Activated T-helper 17 cell treated with anti-CD3 and anti-CD28 coated beads, Interleukin-2, amount 50 U/mL, for 72 hours (primary cell): ENCODE measurements at regions not wholly inside any gene's neighbourhood (a gene's known extent, or its start where the extent isn't known, plus 50 kb on each side); places are given as distances from the start of the nearest gene placed in this dataset.
"Not testable (repeated sequence)": the region's sequence is repeated elsewhere in the genome, so short reads cannot be mapped to it uniquely, and the experiment has no call there.

Experiments
- ATAC-seq: fragments of 150-1000 bp; cut with Tn5 transposase; replicated peaks from 2 replicates; pipeline ENCODE4 v1.10.0; 2021; ENCODE audit warnings: mild to moderate bottlenecking, moderate library complexity
- H3K27ac Mint-ChIP-seq: one replicate; pipeline ENCODE4 v1.8.0; 2022; ENCODE audit warnings: mixed read lengths
- H3K27me3 Mint-ChIP-seq: one replicate; pipeline ENCODE4 v1.8.0; 2022; ENCODE audit warnings: mixed read lengths
- H3K36me3 Mint-ChIP-seq: one replicate; pipeline ENCODE4 v1.8.0; 2022; ENCODE audit warnings: low read depth, mild to moderate bottlenecking, mixed read lengths
- H3K4me1 Mint-ChIP-seq: one replicate; pipeline ENCODE4 v1.8.0; 2022; ENCODE audit warnings: mixed read lengths
- H3K4me3 Mint-ChIP-seq: one replicate; pipeline ENCODE4 v1.8.0; 2022; ENCODE audit warnings: mild to moderate bottlenecking, mixed read lengths
- H3K9me3 Mint-ChIP-seq: one replicate; pipeline ENCODE4 v1.8.0; 2022; ENCODE audit warnings: mixed read lengths

DNA sequence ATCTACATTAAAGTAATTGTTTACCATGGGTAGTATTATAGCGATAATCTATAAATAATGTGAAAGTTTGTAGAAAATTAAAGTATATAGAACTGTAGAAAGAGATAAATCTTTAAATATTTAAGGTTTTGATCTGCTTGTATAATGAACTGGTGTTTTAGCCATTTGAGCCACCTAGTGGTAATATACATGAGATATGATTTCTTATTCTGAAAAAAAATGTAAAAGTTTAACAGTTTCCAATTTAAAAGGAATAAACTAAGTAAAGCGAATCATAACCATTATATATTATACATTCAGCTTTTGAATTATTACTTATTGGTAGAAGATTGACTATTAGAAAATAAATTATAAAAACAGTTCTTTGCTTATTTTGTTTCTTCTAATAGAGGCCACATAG is 91.2 kb downstream of the OTUD1 start:
- H3K27ac Mint-ChIP-seq, result no peak overlapping the region
- no peak for ATAC-seq
- H3K27me3 Mint-ChIP-seq, result peaks cover 14% of the 10 kb centered on the region
- no peak overlapping the region for H3K4me3 Mint-ChIP-seq
- no peaks in the 10 kb centered on the region for H3K36me3 Mint-ChIP-seq
- H3K9me3 Mint-ChIP-seq, result no peaks in the 10 kb centered on the region
- peaks cover 8% of the 10 kb centered on the region for H3K4me1 Mint-ChIP-seq

DNA sequence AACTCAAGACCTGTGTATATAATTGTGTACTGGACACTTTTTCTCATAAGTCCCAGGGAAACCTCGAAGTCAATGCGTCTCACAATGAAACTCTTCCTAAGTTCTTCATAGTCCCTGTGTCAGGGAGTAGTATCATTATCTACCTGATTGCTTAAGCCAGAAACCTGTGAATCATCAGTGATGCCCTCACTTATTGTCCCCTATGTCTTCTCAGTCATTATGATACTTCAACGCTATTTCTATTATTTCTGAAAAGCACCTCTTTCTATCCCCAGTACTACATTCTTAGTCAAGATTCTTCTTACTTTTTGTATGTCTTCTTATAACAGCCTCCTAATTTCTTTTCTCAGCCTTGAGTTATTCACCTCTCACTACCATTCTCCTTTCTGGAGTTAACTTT is 94.3 kb downstream of the OTUD1 start:
- Mint-ChIP-seq H3K27me3 (peaks cover 20% of the 10 kb centered on the region), H3K4me1 (peaks cover 8% of the 10 kb centered on the region), H3K36me3 (no peaks in the 10 kb centered on the region), H3K9me3 (no peaks in the 10 kb centered on the region), H3K4me3 (no peak overlapping the region), H3K27ac (no peak overlapping the region)
- ATAC-seq, result peak; percentile 69

- Mint-ChIP-seq H3K27ac (no peak overlapping the region), H3K4me3 (no peak overlapping the region), H3K4me1 (peaks cover 8% of the 10 kb centered on the region), H3K27me3 (peaks cover 27% of the 10 kb centered on the region), H3K9me3 (no peaks in the 10 kb centered on the region), H3K36me3 (no peaks in the 10 kb centered on the region)
- no peak for ATAC-seq
These were observed 95.5 kb downstream of the OTUD1 start for GRCh38 chr10:23534326-23534725.

DNA sequence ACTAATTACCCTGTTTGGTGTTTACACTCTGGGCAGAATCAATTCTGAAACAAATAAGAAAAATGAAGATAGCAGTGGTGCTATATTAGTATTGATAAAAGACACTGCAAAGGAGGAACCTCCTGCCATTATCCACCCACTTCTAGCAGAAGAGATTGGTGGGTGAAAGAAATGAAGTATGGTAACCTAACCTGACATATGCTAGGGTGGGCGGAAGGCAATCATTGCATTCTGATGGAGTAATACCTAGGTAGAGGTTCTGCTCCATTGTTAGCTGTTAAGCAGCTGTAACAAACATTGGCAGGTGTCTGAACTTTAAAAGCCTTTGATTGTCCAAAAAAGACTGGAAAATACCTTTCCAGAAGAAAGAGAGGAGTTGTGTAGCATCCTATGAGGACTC is 95.9 kb downstream of the OTUD1 start:
- peaks cover 27% of the 10 kb centered on the region for H3K27me3 Mint-ChIP-seq
- no peaks in the 10 kb centered on the region for H3K9me3 Mint-ChIP-seq
- H3K4me3 Mint-ChIP-seq, result no peak overlapping the region
- no peak for ATAC-seq
- no peak overlapping the region for H3K27ac Mint-ChIP-seq
- no peaks in the 10 kb centered on the region for H3K36me3 Mint-ChIP-seq
- peaks cover 12% of the 10 kb centered on the region for H3K4me1 Mint-ChIP-seq

- no peak for ATAC-seq
- H3K36me3 Mint-ChIP-seq, result no peaks in the 10 kb centered on the region
- peaks cover 12% of the 10 kb centered on the region for H3K4me1 Mint-ChIP-seq
- H3K27me3 Mint-ChIP-seq, result peaks cover 27% of the 10 kb centered on the region
- no peak overlapping the region for H3K27ac Mint-ChIP-seq
- no peaks in the 10 kb centered on the region for H3K9me3 Mint-ChIP-seq
- no peak overlapping the region for H3K4me3 Mint-ChIP-seq
These were observed 96.5 kb downstream of the OTUD1 start for GRCh38 chr10:23535381-23535780.

DNA sequence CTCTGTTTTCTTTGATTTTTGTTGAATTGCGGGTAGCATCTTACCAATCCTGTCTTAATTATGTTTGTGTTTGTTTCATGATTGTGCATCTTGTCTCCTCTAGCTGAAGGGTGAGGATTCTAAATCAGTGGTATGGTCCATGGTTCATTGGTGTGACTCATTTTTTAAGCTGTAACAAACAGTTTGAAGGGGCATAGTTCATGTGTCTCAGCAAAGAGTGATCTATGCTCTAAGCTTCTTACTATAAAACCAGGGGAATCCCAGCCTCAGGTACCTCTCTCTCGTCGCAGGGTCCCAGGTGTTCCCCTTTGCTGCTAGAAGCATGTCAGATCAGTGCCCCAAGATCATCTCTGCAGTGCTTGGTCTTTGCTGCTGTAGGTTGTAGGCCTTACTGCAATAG is 100.1 kb downstream of the OTUD1 start:
- peaks cover 12% of the 10 kb centered on the region for H3K4me1 Mint-ChIP-seq
- ATAC-seq, result no peak

DNA sequence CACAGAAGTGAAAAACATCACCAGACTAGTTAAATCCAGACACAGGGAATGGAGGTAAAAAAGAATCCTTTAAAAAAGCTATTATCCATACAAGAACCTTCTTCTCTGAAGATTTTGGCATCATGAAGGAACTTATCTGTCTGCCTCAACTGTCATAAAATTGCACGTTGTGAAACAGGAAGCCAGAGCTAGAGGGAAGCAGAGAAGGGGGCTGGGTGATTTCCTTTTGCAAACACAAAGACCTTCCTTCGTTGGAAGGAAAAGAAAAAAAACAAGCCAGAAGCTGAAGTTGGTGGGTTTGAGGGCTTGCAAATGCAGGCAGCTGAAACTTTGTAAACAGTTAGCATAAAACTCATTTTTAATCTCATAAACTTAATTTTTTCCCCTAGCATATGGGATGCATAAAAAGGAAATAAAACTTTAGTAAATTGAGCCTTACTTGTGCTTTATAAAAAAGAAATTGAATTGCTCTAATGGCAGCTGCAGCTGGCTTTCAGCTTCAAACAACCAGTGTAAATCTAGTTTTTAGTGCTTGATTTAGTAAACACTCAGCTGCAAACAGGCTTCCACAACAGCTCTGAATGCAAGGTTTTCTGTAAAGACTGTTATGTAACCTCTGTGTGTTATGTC is 101.6 kb downstream of the OTUD1 start:
- Mint-ChIP-seq H3K9me3 (no peaks in the 10 kb centered on the region), H3K27me3 (peaks cover 10% of the 10 kb centered on the region), H3K4me1 (peaks cover 5% of the 10 kb centered on the region), H3K27ac (no peak overlapping the region), H3K4me3 (no peak overlapping the region), H3K36me3 (no peaks in the 10 kb centered on the region)
- ATAC-seq, result no peak

More for the DNA sequence above, 100.1 kb downstream of the OTUD1 start:
- Mint-ChIP-seq H3K4me3 (no peak overlapping the region), H3K27ac (no peak overlapping the region), H3K36me3 (no peaks in the 10 kb centered on the region), H3K27me3 (peaks cover 17% of the 10 kb centered on the region), H3K9me3 (no peaks in the 10 kb centered on the region)

DNA sequence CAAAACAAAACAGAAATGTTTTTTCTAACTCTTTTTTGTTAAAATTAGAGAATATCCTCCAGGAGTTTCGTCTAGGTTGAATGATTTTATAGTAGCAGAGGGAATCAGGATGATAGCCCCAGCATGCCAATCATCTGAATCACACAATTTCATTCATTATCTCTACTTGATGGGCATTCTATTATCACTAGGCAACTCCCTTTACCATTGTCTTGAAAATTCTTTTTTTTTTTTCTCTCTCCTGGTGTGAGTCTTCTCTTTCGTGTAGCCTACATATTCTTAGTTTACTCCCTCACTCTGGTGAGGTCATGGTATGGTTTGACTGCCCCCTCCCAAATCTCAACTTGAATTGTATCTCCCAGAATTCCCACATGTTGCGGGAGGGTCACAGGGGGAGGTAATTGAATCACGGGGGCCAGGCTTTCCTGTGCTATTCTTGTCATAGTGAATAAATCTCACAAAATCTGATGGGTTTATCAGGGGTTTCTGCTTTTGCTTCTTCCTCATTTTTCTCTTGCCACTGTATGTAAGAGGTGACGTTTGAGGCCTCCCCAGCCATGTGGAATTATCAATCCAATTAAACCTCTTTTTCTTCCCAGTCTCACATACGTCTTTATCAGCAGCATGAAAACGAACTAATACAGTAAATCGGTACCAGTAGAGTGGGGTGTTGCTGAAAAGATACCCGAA is 105.0 kb downstream of the OTUD1 start:
- H3K27ac Mint-ChIP-seq, result no peak overlapping the region
- no peaks in the 10 kb centered on the region for H3K9me3 Mint-ChIP-seq
- peaks cover 5% of the 10 kb centered on the region for H3K4me1 Mint-ChIP-seq
- H3K27me3 Mint-ChIP-seq, result peaks cover 6% of the 10 kb centered on the region
- H3K4me3 Mint-ChIP-seq, result no peak overlapping the region
- no peaks in the 10 kb centered on the region for H3K36me3 Mint-ChIP-seq
- ATAC-seq, result no peak

- not testable (repeated sequence) for H3K27ac Mint-ChIP-seq, H3K9me3 Mint-ChIP-seq, ATAC-seq, H3K4me1 Mint-ChIP-seq, H3K4me3 Mint-ChIP-seq, H3K36me3 Mint-ChIP-seq, H3K27me3 Mint-ChIP-seq
These were observed 107.0 kb downstream of the OTUD1 start for GRCh38 chr10:23545866-23546265.

GRCh38 chr10:23556727-23557440 is 118.0 kb downstream of the OTUD1 start:
- no peak overlapping the region for H3K4me3 Mint-ChIP-seq
- no peak overlapping the region for H3K27ac Mint-ChIP-seq
- peaks cover 7% of the 10 kb centered on the region for H3K27me3 Mint-ChIP-seq
- H3K36me3 Mint-ChIP-seq, result no peaks in the 10 kb centered on the region
- ATAC-seq, result peak; percentile 77
- H3K9me3 Mint-ChIP-seq, result no peaks in the 10 kb centered on the region
- H3K4me1 Mint-ChIP-seq, result no peaks in the 10 kb centered on the region

DNA sequence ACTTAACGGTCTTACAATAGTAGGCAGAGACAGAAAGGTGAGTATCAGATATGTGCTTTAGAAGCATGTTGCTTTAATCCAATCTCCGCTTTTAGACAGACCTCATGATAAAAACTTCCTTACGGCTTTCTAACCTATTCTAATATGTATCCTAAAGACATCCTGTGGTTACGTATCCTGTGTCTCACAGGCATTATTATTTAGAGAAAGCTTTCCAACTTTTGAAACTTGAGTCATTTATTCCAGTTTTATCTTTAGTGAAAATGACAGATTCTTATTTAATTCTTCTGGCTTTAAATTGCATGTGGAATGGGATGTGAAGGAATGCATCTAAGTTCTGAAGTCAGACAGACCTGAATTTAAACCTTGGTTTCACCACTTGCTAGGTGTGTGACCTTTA is 118.9 kb downstream of the OTUD1 start:
- Mint-ChIP-seq H3K4me3 (no peak overlapping the region), H3K4me1 (no peaks in the 10 kb centered on the region), H3K36me3 (no peaks in the 10 kb centered on the region), H3K27ac (no peak overlapping the region), H3K9me3 (peaks cover 5% of the 10 kb centered on the region), H3K27me3 (peaks cover 14% of the 10 kb centered on the region)
- ATAC-seq, result no peak

DNA sequence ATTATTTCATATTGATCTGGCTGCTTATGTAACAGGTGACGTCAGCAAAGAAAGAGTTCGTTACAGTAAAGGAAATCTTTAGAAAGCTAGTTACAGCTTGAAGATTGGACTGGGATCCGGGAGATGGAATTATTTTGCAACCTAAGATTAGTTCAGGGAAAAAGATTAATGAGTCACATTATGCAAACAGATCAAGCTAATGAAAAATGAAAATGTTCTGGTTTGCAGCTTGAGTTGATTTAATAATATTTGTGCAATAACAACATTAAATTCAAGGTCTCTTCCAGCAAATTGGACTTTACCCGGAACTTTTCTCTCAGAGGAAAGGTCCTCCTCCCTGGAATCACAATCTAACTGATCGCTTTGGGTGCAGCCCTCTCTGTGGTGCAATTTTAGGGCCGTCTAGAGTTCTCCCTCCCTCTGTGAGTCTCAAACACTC is 119.5 kb downstream of the OTUD1 start:
- Mint-ChIP-seq H3K36me3 (no peaks in the 10 kb centered on the region), H3K4me1 (no peaks in the 10 kb centered on the region), H3K4me3 (no peak overlapping the region), H3K27ac (no peak overlapping the region), H3K9me3 (peaks cover 5% of the 10 kb centered on the region), H3K27me3 (peaks cover 11% of the 10 kb centered on the region)
- ATAC-seq, result no peak

DNA sequence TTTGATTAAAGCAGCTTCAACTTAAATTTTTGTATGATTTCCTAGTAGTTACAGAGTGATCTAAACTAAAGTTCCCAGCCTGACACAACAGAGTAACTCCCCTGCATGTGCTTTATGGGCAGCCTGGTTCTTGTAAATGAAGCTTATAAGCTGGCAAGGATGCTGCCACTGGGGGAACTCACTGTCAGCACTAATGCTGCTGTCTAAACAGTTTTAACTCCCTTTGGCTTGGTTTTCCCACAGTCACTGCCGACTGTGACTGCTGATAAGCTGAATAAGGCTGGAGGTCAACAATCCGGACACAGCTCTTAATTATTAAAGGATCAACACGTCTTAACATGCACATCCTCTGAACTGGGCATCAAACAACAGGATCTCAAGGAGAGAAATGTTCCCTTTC is 130.1 kb downstream of the OTUD1 start:
- H3K9me3 Mint-ChIP-seq, result peaks cover 19% of the 10 kb centered on the region
- no peak overlapping the region for H3K4me3 Mint-ChIP-seq
- no peaks in the 10 kb centered on the region for H3K36me3 Mint-ChIP-seq
- H3K4me1 Mint-ChIP-seq, result no peaks in the 10 kb centered on the region
- H3K27ac Mint-ChIP-seq, result no peak overlapping the region
- peaks cover 7% of the 10 kb centered on the region for H3K27me3 Mint-ChIP-seq
- no peak for ATAC-seq

DNA sequence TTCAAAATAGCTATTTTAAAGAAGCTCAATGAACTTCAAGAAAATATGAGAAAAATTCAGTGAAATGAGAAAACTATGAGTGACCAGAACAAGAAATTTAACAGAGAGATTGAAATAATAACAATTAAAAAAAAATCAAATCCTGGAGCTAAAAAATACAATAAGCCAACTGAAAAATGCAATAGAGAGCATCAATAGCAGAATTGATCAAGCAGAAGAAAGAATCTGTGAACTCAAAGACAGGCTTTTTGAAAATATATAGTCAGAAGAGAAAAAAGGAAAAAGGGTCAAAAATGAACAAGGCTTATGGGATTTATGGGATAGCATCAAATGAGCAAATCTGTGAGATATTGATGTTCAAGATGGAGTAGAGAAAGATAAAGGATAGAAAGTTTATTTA is 133.0 kb downstream of the OTUD1 start:
- H3K36me3 Mint-ChIP-seq, result no peaks in the 10 kb centered on the region
- no peaks in the 10 kb centered on the region for H3K4me1 Mint-ChIP-seq
- H3K4me3 Mint-ChIP-seq, result no peak overlapping the region
- ATAC-seq, result no peak
- H3K27me3 Mint-ChIP-seq, result peaks cover 3% of the 10 kb centered on the region
- H3K9me3 Mint-ChIP-seq, result peaks cover 19% of the 10 kb centered on the region
- H3K27ac Mint-ChIP-seq, result no peak overlapping the region

- Mint-ChIP-seq H3K4me3 (no peak overlapping the region), H3K27ac (no peak overlapping the region), H3K9me3 (no peaks in the 10 kb centered on the region), H3K4me1 (no peaks in the 10 kb centered on the region), H3K36me3 (no peaks in the 10 kb centered on the region), H3K27me3 (peaks cover 13% of the 10 kb centered on the region)
- ATAC-seq, result no peak
These were observed 143.1 kb downstream of the OTUD1 start for GRCh38 chr10:23581906-23582450.
